AG09309 (cell line): ENCODE measurements at regions not wholly inside any gene's neighbourhood (a gene's known extent, or its start where the extent isn't known, plus 50 kb on each side); places are given as distances from the start of the nearest gene placed in this dataset.

Source experiments
- DNase-seq: peaks from one replicate; pipeline ENCODE4 v3.0.0-alpha.2; 2010; ENCODE audit warnings: low read depth
- H3K4me3 ChIP-seq: 2 replicates; pipeline ENCODE4 v1.5.1; 2011; ENCODE audit warnings: mild to moderate bottlenecking, low read depth, low read length, moderate library complexity; ENCODE audit not compliant: control insufficient read depth
- TF ChIP-seq, protein P1 (sequence below): IDR thresholded peaks from 2 replicates; pipeline ENCODE4 v1.5.1; 2011; ENCODE audit warnings: mild to moderate bottlenecking, low read depth, low read length, inconsistent platforms; ENCODE audit not compliant: insufficient read depth, control insufficient read depth; ENCODE audit errors: missing control alignments

DNA sequence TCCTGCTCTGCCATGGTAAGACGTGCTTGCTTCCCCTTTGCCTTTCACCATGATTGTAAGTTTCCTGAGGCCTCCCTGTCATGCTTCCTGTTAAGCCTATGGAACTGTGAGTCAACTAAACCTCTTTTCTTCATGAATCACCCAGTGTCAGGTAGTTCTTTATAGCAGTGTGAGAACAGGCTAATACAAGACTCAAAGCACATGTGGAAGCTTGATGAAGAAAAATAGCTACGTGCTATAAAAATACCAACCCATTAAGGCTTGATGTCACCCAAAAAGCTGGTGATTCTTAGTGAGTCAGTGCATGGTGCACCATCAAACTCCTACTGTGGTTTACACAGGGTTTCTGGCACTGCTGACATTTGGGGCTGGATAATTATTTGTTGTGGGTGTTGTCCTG, 332.2 kb downstream of the TMEM167A start:
- H3K4me3 ChIP-seq: no peak overlapping the region
- DNase-seq: no peak
- TF ChIP-seq, protein P1, sequence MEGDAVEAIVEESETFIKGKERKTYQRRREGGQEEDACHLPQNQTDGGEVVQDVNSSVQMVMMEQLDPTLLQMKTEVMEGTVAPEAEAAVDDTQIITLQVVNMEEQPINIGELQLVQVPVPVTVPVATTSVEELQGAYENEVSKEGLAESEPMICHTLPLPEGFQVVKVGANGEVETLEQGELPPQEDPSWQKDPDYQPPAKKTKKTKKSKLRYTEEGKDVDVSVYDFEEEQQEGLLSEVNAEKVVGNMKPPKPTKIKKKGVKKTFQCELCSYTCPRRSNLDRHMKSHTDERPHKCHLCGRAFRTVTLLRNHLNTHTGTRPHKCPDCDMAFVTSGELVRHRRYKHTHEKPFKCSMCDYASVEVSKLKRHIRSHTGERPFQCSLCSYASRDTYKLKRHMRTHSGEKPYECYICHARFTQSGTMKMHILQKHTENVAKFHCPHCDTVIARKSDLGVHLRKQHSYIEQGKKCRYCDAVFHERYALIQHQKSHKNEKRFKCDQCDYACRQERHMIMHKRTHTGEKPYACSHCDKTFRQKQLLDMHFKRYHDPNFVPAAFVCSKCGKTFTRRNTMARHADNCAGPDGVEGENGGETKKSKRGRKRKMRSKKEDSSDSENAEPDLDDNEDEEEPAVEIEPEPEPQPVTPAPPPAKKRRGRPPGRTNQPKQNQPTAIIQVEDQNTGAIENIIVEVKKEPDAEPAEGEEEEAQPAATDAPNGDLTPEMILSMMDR: no peak

DNA sequence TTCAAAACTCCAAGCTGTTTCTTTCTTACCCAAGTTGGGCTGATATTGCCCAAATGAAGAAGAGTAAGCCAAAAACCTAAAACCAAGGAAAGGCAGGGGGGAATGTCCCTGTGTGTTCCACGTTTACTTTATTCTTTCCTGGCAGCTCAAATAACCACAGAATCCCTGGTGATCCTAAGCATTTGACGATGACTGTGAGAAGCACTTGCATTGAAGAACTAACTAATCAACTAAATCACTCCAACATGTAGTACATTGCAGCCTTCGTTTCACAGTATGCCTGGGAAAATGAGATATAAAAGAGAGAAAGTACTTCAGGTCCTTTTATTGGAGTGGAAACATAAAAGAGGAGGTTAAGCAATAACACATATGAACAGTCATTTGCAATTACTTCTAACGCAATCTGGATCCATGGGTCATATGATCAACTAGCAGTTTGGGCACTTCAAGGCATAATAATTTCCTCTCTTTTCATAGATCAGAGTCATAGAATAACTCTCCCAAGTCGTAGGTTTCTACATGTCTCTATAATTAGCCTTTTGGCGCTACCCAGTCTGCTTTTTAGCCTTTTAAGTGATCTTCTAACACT, 338.4 kb downstream of the TMEM167A start:
- H3K4me3 ChIP-seq: no peak overlapping the region
- TF ChIP-seq, protein P1: no peak
- no peak for DNase-seq

DNA sequence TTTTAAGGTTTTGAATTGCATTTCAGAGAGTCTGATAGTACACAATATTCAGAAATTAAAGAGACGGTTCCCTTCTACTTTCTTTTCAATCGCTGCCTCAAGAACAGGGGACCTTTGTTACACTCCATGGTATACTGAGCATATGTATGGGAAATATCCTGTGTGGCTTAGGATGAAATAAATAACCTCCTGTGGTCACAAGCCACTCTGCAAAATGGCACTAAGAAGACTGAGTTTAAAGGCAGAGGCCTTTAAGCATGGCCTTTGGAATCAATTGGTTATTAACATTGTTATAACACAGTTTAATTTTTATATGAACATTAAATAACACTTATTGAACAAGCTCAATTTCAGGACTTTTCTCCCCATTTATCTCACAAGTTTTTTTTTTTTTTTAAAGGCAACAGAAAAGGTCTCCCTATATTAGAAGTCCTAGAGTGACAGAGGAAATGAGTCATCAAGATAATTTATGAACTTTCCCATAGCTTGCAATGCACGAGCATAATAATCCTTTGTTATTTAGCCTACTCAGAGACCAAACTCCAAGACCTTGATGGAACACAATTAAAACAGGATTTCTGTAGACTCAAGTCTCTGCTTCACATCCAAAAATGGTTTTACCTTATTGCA, 341.9 kb downstream of the TMEM167A start:
- no peak for DNase-seq
- H3K4me3 ChIP-seq: no peak overlapping the region
- TF ChIP-seq, protein P1: no peak

DNA sequence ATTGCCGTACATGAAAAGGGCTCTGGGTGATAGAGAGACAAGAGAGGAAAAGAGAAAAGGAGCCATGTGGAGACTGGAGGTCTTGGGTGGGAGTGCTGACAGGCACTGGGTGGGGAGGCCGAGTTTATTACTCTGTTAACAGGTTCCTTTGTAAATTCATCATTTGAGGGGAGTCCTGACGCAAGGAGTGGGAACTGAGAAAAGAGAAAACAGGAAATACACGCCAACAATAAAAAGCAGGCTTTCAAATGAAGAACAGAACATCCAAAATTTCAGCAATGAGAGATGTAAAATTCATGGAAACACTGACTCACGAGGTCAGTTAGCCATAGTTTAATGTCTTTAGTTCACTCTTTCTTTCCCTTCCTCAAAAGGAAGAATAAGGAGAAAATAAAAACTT, 342.8 kb downstream of the TMEM167A start:
- TF ChIP-seq, protein P1: no peak
- no peak overlapping the region for H3K4me3 ChIP-seq
- no peak for DNase-seq

DNA sequence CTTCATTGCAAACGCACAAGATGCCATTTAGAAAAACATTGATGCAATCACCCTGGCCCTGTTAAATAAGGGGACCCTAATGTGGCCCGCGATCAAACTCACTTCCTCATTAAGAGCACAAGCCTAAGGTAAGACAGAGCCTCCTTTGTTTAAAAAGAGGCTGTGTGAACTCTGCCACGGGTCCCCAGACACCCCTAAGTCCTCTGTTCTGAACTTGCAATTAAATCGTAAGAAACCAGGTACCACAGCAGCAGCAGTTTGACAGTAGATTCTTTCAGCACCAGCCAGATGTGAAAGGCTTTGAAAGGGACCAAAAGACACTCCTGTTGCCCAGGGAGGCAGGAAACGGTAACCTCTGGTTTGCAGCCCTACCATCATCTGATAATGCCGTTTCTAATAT, 346.3 kb downstream of the TMEM167A start:
- TF ChIP-seq, protein P1: no peak
- no peak overlapping the region for H3K4me3 ChIP-seq
- no peak for DNase-seq

DNA sequence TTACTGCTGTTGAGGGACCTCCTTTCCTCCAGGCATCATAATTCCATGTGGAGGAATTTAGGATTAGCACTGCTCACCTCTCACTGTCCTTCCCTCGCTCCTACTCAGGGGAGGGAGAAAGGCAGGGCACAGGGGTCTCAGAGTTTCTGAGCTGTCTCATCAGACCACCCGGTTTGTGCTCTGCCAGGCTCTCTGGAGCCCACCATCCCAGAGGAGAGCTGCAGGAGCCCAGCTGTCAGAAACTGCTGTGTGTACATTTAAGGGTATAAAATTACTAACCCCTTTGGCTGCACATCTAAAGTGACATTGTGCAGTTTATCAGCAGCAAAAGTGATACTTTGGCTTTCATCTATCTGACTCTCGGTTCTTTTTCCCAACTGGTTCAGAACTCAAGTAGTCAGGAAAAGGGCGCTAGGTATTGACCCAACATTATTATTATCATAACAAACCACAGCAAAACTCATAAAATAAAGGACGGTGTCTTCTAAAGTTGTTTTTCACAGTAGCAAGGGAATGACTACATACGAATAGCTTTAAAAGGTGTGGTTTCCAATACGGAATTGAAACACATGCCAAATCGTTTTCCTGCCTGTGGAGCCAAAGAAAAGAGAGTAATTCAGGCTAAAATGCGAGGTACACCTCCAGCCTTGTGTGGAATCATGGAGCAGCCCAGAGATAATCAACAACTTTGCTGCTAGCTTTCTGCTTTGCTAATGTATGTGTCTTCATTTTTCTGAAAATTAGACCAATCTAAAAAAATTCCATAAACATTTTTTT, 348.1 kb downstream of the TMEM167A start:
- TF ChIP-seq, protein P1: no peak
- DNase-seq: no peak
- no peak overlapping the region for H3K4me3 ChIP-seq
